ENCODE measurements at regions not wholly inside any gene's neighbourhood (a gene's known extent, or its start where the extent isn't known, plus 50 kb on each side); places are given as distances from the start of the nearest gene placed in this dataset.

DNA sequence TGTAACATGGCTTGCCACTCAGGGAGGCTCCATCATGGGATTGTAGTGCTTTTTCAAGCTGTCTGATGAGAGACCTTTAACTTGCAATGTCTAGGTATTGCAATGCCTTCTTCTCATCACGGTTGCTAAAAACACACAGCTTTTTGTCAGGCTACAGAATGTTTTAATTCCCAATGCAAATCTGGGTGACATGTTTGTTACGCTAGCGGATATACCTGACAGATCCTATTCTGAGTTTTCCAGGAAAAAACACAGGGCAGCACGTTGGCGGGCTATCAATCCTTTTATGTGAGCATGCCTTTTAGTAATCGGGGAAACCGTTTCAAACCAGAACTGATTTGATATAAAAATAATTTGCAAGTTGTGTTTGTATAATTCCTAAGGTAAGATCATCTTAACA lies 577.2 kb upstream of the MAP3K7 start:
- Histone ChIP-seq H3K27ac (ENCODE audit: low read depth in 1 of 2, low read length in 2 of 2) (no peak overlapping the region), H3K4me3 (ENCODE audit: low read depth in 1 of 3, low read length in 3 of 3) (no peak overlapping the region), H3K4me1 (ENCODE audit: control insufficient read depth in 4 of 4, insufficient read depth in 4 of 4, low read length in 3 of 4) (no peaks in the 10 kb centered on the region), H3K9ac (ENCODE audit: low read depth in 1 of 2, low read length in 2 of 2) (no peak overlapping the region), H3K36me3 (ENCODE audit: control insufficient read depth in 4 of 4, insufficient read depth in 3 of 4, low read depth in 1 of 4, low read length in 3 of 4) (no peaks in the 10 kb centered on the region), H3K9me3 (ENCODE audit: control insufficient read depth in 4 of 4, low read length in 3 of 4) (no peaks in the 10 kb centered on the region), H3K27me3 (ENCODE audit: control insufficient read depth in 4 of 4, insufficient read depth in 4 of 4, low read length in 3 of 4) (no peaks in the 10 kb centered on the region)
- WGBS: 82% methylated on average over 7 of the region's 7 CpGs
- DNase-seq (ENCODE audit: low spot score): no peak
- TF ChIP-seq TAF1 (conservative IDR thresholded peaks at IDR 0.05) (no peak), FOXA2 (IDR thresholded peaks at IDR 0.05) (no peak), GABPA (IDR thresholded peaks at IDR 0.05 in 1 of 2, conservative IDR thresholded peaks at IDR 0.05 in 1 of 2) (no peak), NR2F2 (IDR thresholded peaks at IDR 0.05) (no peak), HNF4A (conservative IDR thresholded peaks at IDR 0.05) (no peak), SP1 (IDR thresholded peaks at IDR 0.05) (no peak)
- TF ChIP-seq, protein P1, sequence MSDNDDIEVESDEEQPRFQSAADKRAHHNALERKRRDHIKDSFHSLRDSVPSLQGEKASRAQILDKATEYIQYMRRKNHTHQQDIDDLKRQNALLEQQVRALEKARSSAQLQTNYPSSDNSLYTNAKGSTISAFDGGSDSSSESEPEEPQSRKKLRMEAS (IDR thresholded peaks at IDR 0.05): no peak
- TF ChIP-seq, protein P2, sequence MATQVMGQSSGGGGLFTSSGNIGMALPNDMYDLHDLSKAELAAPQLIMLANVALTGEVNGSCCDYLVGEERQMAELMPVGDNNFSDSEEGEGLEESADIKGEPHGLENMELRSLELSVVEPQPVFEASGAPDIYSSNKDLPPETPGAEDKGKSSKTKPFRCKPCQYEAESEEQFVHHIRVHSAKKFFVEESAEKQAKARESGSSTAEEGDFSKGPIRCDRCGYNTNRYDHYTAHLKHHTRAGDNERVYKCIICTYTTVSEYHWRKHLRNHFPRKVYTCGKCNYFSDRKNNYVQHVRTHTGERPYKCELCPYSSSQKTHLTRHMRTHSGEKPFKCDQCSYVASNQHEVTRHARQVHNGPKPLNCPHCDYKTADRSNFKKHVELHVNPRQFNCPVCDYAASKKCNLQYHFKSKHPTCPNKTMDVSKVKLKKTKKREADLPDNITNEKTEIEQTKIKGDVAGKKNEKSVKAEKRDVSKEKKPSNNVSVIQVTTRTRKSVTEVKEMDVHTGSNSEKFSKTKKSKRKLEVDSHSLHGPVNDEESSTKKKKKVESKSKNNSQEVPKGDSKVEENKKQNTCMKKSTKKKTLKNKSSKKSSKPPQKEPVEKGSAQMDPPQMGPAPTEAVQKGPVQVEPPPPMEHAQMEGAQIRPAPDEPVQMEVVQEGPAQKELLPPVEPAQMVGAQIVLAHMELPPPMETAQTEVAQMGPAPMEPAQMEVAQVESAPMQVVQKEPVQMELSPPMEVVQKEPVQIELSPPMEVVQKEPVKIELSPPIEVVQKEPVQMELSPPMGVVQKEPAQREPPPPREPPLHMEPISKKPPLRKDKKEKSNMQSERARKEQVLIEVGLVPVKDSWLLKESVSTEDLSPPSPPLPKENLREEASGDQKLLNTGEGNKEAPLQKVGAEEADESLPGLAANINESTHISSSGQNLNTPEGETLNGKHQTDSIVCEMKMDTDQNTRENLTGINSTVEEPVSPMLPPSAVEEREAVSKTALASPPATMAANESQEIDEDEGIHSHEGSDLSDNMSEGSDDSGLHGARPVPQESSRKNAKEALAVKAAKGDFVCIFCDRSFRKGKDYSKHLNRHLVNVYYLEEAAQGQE (IDR thresholded peaks at IDR 0.05): no peak
- TF ChIP-seq, protein P3, sequence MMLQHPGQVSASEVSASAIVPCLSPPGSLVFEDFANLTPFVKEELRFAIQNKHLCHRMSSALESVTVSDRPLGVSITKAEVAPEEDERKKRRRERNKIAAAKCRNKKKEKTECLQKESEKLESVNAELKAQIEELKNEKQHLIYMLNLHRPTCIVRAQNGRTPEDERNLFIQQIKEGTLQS (IDR thresholded peaks at IDR 0.05): no peak

DNA sequence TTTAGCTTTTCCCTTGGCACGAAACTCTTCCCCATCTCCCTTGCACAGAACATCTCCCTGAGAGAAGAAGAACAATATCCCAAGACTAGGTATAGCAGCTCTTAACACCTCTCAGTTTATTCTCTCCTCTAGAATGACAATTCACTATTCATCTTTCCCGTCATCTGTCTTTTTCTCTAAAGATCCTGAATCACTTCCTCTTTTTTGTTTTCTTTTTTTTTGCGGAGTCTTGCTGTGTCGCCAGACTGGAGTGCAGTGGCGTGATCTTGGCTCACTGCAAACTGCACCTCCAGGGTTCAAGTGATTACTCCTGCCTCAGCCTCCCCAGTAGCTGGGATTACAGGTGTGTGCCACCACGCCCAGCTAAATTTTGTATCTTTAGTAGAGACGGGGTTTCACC lies 574.4 kb upstream of the MAP3K7 start:
- no peaks in the 10 kb centered on the region for H3K36me3 ChIP-seq (ENCODE audit: control insufficient read depth in 4 of 4, insufficient read depth in 3 of 4, low read depth in 1 of 4, low read length in 3 of 4)
- H3K9me3 ChIP-seq (ENCODE audit: control insufficient read depth in 4 of 4, low read length in 3 of 4): no peaks in the 10 kb centered on the region
- no peak overlapping the region for H3K4me3 ChIP-seq (ENCODE audit: low read depth in 1 of 3, low read length in 3 of 3)
- no peak for DNase-seq (ENCODE audit: low spot score)
- WGBS: 75% methylated on average over 7 of the region's 7 CpGs
- no peak overlapping the region for H3K27ac ChIP-seq (ENCODE audit: low read depth in 1 of 2, low read length in 2 of 2)
- H3K27me3 ChIP-seq (ENCODE audit: control insufficient read depth in 4 of 4, insufficient read depth in 4 of 4, low read length in 3 of 4): no peaks in the 10 kb centered on the region
- H3K4me1 ChIP-seq (ENCODE audit: control insufficient read depth in 4 of 4, insufficient read depth in 4 of 4, low read length in 3 of 4): no peaks in the 10 kb centered on the region
- no peak overlapping the region for H3K9ac ChIP-seq (ENCODE audit: low read depth in 1 of 2, low read length in 2 of 2)
- TF ChIP-seq, protein P1 (IDR thresholded peaks at IDR 0.05): no peak
- TF ChIP-seq FOXA2 (IDR thresholded peaks at IDR 0.05): no peak
- TF ChIP-seq GABPA (IDR thresholded peaks at IDR 0.05 in 1 of 2, conservative IDR thresholded peaks at IDR 0.05 in 1 of 2): no peak
- TF ChIP-seq SP1 (IDR thresholded peaks at IDR 0.05): no peak
- no peak for TF ChIP-seq JUND (IDR thresholded peaks at IDR 0.05)
- TF ChIP-seq EGR1 (IDR thresholded peaks at IDR 0.05; ENCODE audit: low read depth in 2 of 2): no peak
- TF ChIP-seq RAD21 (IDR thresholded peaks at IDR 0.05): no peak
- no peak for TF ChIP-seq FOXA1 (IDR thresholded peaks at IDR 0.05)
- no peak for TF ChIP-seq HNF4G (IDR thresholded peaks at IDR 0.05)
- TF ChIP-seq RXRA (IDR thresholded peaks at IDR 0.05): no peak
- TF ChIP-seq, protein P4, sequence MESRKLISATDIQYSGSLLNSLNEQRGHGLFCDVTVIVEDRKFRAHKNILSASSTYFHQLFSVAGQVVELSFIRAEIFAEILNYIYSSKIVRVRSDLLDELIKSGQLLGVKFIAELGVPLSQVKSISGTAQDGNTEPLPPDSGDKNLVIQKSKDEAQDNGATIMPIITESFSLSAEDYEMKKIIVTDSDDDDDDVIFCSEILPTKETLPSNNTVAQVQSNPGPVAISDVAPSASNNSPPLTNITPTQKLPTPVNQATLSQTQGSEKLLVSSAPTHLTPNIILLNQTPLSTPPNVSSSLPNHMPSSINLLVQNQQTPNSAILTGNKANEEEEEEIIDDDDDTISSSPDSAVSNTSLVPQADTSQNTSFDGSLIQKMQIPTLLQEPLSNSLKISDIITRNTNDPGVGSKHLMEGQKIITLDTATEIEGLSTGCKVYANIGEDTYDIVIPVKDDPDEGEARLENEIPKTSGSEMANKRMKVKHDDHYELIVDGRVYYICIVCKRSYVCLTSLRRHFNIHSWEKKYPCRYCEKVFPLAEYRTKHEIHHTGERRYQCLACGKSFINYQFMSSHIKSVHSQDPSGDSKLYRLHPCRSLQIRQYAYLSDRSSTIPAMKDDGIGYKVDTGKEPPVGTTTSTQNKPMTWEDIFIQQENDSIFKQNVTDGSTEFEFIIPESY (IDR thresholded peaks at IDR 0.05): no peak
- no peak for TF ChIP-seq TAF1 (conservative IDR thresholded peaks at IDR 0.05)
- TF ChIP-seq, protein P2 (IDR thresholded peaks at IDR 0.05): no peak

Data from liver (tissue), 7 donors.